ENCODE measurements at regions not wholly inside any gene's neighbourhood (a gene's known extent, or its start where the extent isn't known, plus 50 kb on each side); places are given as distances from the start of the nearest gene placed in this dataset.

DNA sequence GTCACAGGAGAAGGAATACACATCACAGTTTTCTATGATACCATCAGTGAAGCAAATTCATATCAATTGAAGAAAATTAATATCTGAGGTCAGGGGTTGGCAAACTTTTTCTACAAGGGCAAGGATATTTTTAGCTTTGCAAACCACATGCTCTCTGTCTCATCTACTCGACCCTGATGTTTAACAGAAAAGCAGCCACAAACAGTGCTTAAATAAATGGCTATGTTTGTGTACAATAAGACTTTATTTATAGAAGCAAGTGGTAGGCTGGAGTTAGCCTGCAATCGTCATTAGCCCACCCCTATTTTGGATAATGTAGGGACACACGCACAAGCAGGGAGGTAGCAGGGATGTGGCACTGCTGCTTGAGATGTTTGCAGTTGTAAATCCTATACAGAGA lies 251.4 kb downstream of the CETN3 start:
- intact Hi-C loops (cut with micrococcal nuclease): no loop called here
- DNase-seq: no peak
- Histone ChIP-seq H3K4me1 (ENCODE audit: insufficient read depth, low read length) (no peaks in the 10 kb centered on the region), H3K27me3 (ENCODE audit: insufficient read depth, low read length) (no peaks in the 10 kb centered on the region), H3K9me3 (ENCODE audit: control insufficient read depth in 1 of 2, low read length in 2 of 2) (no peaks in the 10 kb centered on the region), H3K36me3 (ENCODE audit: insufficient read depth, low read length) (no peaks in the 10 kb centered on the region), H3K27ac (ENCODE audit: low read depth, low read length) (no peak overlapping the region), H3K4me3 (ENCODE audit: low read length in 2 of 2) (no peak overlapping the region)
- CTCF ChIA-PET (ENCODE audit: partially characterized antibody): no interaction called here
- Mint-ChIP-seq H3K9me3 (peaks cover under 1 to 10% (median 4%) of the 10 kb centered on the region in 8 donors), H3K4me1 (no peaks in the 10 kb centered on the region), H3K4me3 (no peak overlapping the region), H3K27me3 (peaks cover 0 to 2% of the 10 kb centered on the region in 2 donors), H3K36me3 (no peaks in the 10 kb centered on the region), H3K27ac (no peak overlapping the region)
- POLR2A ChIA-PET (ENCODE audit: partially characterized antibody): no interaction called here

DNA sequence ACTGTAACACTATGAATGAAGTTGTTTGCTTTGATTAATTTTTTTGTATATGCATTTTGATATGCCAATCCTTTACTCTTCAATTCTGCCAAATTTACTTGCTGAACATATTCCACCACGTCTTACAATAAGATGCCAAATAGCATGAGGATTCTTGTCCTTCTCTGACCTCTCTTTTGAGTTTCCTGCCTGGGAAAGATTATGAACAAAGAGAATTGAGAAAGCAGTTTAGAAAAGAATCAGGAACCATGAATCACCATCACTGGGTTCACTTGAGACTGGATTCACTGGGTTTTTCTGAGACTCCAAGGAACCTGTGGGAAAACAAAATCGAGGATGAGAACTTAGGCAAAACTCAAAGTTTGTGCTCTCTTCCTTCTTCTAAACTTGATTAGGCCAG lies 256.5 kb downstream of the CETN3 start:
- no peaks in the 10 kb centered on the region for H3K4me1 Mint-ChIP-seq
- H3K27ac Mint-ChIP-seq: no peak overlapping the region
- peaks cover 0 to 2% of the 10 kb centered on the region in 2 donors for H3K27me3 Mint-ChIP-seq
- H3K27me3 ChIP-seq (ENCODE audit: insufficient read depth, low read length): no peaks in the 10 kb centered on the region
- ChIA-PET CTCF (ENCODE audit: partially characterized antibody) (no interaction called here), POLR2A (ENCODE audit: partially characterized antibody) (no interaction called here)
- no peak for DNase-seq
- H3K4me3 Mint-ChIP-seq: no peak overlapping the region
- H3K4me3 ChIP-seq (ENCODE audit: low read length in 2 of 2): no peak overlapping the region
- H3K9me3 Mint-ChIP-seq: peaks cover 4 to 11% (median 5%) of the 10 kb centered on the region in 8 donors
- H3K9me3 ChIP-seq (ENCODE audit: control insufficient read depth in 1 of 2, low read length in 2 of 2): no peaks in the 10 kb centered on the region
- intact Hi-C loops (cut with micrococcal nuclease): no loop called here
- no peak overlapping the region for H3K27ac ChIP-seq (ENCODE audit: low read depth, low read length)
- no peaks in the 10 kb centered on the region for H3K36me3 ChIP-seq (ENCODE audit: insufficient read depth, low read length)
- H3K36me3 Mint-ChIP-seq: no peaks in the 10 kb centered on the region
- no peaks in the 10 kb centered on the region for H3K4me1 ChIP-seq (ENCODE audit: insufficient read depth, low read length)

- no peak overlapping the region for H3K4me3 Mint-ChIP-seq
- H3K27ac Mint-ChIP-seq: no peak overlapping the region
- Histone ChIP-seq H3K27me3 (ENCODE audit: insufficient read depth, low read length) (no peaks in the 10 kb centered on the region), H3K4me1 (ENCODE audit: insufficient read depth, low read length) (no peaks in the 10 kb centered on the region), H3K4me3 (ENCODE audit: low read length in 2 of 2) (no peak overlapping the region), H3K36me3 (ENCODE audit: insufficient read depth, low read length) (no peaks in the 10 kb centered on the region), H3K9me3 (ENCODE audit: control insufficient read depth in 1 of 2, low read length in 2 of 2) (no peaks in the 10 kb centered on the region), H3K27ac (ENCODE audit: low read depth, low read length) (no peak overlapping the region)
- POLR2A ChIA-PET (ENCODE audit: partially characterized antibody): no interaction called here
- no peaks in the 10 kb centered on the region for H3K36me3 Mint-ChIP-seq
- peaks cover 0 to 4% (median 0%) of the 10 kb centered on the region in 8 donors for H3K9me3 Mint-ChIP-seq
- no peaks in the 10 kb centered on the region for H3K4me1 Mint-ChIP-seq
- intact Hi-C loops (cut with micrococcal nuclease): no loop called here
- CTCF ChIA-PET (ENCODE audit: partially characterized antibody): no interaction called here
- no peaks in the 10 kb centered on the region for H3K27me3 Mint-ChIP-seq
- DNase-seq: no peak
These were observed 264.8 kb downstream of the CETN3 start for GRCh38 chr5:90144625-90145327.

DNA sequence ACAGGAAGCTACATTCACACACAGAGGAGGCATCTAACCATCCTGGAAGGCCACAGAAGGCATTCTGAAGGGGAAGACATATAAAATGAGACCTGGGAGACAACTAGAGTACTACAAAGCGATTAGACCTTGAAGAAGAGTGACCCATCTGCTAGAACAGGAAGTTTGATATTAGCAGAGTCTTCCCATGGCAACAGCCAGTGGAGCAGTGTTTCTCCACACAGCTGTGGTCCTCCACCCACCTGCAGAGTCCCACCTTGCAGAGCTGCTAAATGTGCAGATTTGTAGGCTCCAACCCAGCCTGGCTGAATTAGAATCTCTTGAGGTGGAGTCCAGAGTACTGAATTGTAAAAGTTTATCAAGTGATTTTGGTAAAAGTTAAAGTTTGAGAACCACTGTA lies 267.0 kb downstream of the CETN3 start:
- no peaks in the 10 kb centered on the region for H3K9me3 ChIP-seq (ENCODE audit: control insufficient read depth in 1 of 2, low read length in 2 of 2)
- CTCF ChIA-PET (ENCODE audit: partially characterized antibody): no interaction called here
- no peaks in the 10 kb centered on the region for H3K4me1 ChIP-seq (ENCODE audit: insufficient read depth, low read length)
- Mint-ChIP-seq H3K27me3 (no peaks in the 10 kb centered on the region), H3K36me3 (no peaks in the 10 kb centered on the region), H3K9me3 (peaks cover 0 to 2% (median 0%) of the 10 kb centered on the region in 8 donors), H3K27ac (no peak overlapping the region), H3K4me1 (no peaks in the 10 kb centered on the region), H3K4me3 (no peak overlapping the region)
- H3K27me3 ChIP-seq (ENCODE audit: insufficient read depth, low read length): no peaks in the 10 kb centered on the region
- no peaks in the 10 kb centered on the region for H3K36me3 ChIP-seq (ENCODE audit: insufficient read depth, low read length)
- intact Hi-C loops (cut with micrococcal nuclease): no loop called here
- H3K27ac ChIP-seq (ENCODE audit: low read depth, low read length): no peak overlapping the region
- no peak overlapping the region for H3K4me3 ChIP-seq (ENCODE audit: low read length in 2 of 2)
- POLR2A ChIA-PET (ENCODE audit: partially characterized antibody): no interaction called here
- no peak for DNase-seq

- H3K27me3 Mint-ChIP-seq: no peaks in the 10 kb centered on the region
These were observed 267.6 kb downstream of the CETN3 start for GRCh38 chr5:90141984-90142383.

DNA sequence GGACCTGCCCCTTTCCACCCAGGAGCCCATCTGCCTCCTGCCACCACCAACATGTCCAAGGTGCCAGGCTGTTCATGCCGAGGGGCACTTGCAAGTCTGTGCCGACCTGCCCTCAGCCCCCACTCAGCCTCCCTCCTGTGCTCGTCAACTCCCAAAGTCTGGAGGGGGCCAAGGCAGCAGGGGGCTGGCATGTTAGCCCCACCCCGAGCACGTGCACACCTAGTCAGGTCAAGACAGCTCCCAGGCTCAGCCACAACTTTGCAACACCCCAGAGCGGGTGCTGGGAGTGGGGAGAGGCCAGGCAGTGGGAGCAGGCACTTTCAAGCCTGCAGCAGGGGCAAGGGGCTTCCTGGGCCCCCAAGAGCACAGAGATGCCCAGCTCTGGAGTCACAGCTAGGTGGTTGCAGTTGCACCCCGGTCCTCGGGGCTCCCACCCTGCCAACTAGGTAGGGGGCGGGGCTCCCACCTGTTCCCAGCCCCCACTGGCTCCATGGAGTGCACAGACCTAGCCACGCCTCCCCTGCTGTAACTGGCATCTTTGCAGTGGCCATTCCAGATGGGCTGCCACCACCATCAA lies 272.5 kb downstream of the CETN3 start:
- H3K36me3 Mint-ChIP-seq: no peaks in the 10 kb centered on the region

More at GRCh38 chr5:90141984-90142383, 267.6 kb downstream of the CETN3 start:
- Histone ChIP-seq H3K36me3 (ENCODE audit: insufficient read depth, low read length) (no peaks in the 10 kb centered on the region), H3K9me3 (ENCODE audit: control insufficient read depth in 1 of 2, low read length in 2 of 2) (no peaks in the 10 kb centered on the region), H3K4me3 (ENCODE audit: low read length in 2 of 2) (no peak overlapping the region), H3K27me3 (ENCODE audit: insufficient read depth, low read length) (no peaks in the 10 kb centered on the region), H3K27ac (ENCODE audit: low read depth, low read length) (no peak overlapping the region), H3K4me1 (ENCODE audit: insufficient read depth, low read length) (no peaks in the 10 kb centered on the region)
- Mint-ChIP-seq H3K36me3 (no peaks in the 10 kb centered on the region), H3K4me1 (no peaks in the 10 kb centered on the region), H3K4me3 (no peak overlapping the region), H3K27ac (no peak overlapping the region), H3K9me3 (peaks cover 0 to 2% (median 0%) of the 10 kb centered on the region in 8 donors)
- POLR2A ChIA-PET (ENCODE audit: partially characterized antibody): no interaction called here
- CTCF ChIA-PET (ENCODE audit: partially characterized antibody): no interaction called here
- intact Hi-C loops (cut with micrococcal nuclease): no loop called here
- no peak for DNase-seq

DNA sequence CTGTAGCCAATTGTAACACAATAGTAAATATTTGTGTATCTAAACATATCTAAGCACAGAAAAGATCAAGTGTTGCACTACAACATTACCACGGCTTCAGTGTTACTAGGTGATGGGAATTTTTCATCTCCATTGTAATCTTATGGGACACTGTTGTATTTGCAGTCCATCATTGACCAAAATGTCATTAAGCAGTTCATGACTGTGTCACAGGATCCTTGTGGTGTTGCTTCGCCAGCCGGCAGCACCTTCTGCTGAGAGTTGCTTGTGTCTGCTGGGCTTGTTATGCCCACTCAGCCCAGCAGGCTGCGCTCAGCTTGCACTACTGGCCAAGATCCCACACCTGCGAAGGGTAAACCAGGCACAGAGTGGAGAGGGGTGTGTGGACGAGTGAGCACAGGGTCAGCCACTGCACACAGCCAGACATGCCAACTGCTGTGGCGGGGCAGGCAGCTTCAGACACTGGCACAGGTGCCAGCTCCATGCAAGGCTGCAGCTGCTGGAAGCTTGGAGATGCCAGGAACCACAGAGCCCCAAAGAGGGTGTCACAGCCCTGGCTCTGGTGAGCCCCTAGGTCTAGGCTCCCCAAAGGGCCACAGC lies 273.7 kb downstream of the CETN3 start:
- Mint-ChIP-seq H3K27ac (no peak overlapping the region), H3K27me3 (no peaks in the 10 kb centered on the region), H3K9me3 (no peaks in the 10 kb centered on the region), H3K4me1 (no peaks in the 10 kb centered on the region), H3K4me3 (no peak overlapping the region), H3K36me3 (no peaks in the 10 kb centered on the region)
- H3K27ac ChIP-seq (ENCODE audit: low read depth, low read length): no peak overlapping the region
- POLR2A ChIA-PET (ENCODE audit: partially characterized antibody): no interaction called here
- no peaks in the 10 kb centered on the region for H3K4me1 ChIP-seq (ENCODE audit: insufficient read depth, low read length)
- no peak for DNase-seq
- CTCF ChIA-PET (ENCODE audit: partially characterized antibody): no interaction called here
- H3K4me3 ChIP-seq (ENCODE audit: low read length in 2 of 2): no peak overlapping the region
- no peaks in the 10 kb centered on the region for H3K36me3 ChIP-seq (ENCODE audit: insufficient read depth, low read length)
- intact Hi-C loops (cut with micrococcal nuclease): no loop called here
- H3K9me3 ChIP-seq (ENCODE audit: control insufficient read depth in 1 of 2, low read length in 2 of 2): no peaks in the 10 kb centered on the region
- H3K27me3 ChIP-seq (ENCODE audit: insufficient read depth, low read length): no peaks in the 10 kb centered on the region

More for the DNA sequence above, 272.5 kb downstream of the CETN3 start:
- Histone ChIP-seq H3K4me1 (ENCODE audit: insufficient read depth, low read length) (no peaks in the 10 kb centered on the region), H3K36me3 (ENCODE audit: insufficient read depth, low read length) (no peaks in the 10 kb centered on the region), H3K27ac (ENCODE audit: low read depth, low read length) (no peak overlapping the region), H3K9me3 (ENCODE audit: control insufficient read depth in 1 of 2, low read length in 2 of 2) (no peaks in the 10 kb centered on the region), H3K27me3 (ENCODE audit: insufficient read depth, low read length) (no peaks in the 10 kb centered on the region), H3K4me3 (ENCODE audit: low read length in 2 of 2) (no peak overlapping the region)
- Mint-ChIP-seq H3K27me3 (no peaks in the 10 kb centered on the region), H3K4me1 (no peaks in the 10 kb centered on the region), H3K9me3 (no peaks in the 10 kb centered on the region), H3K27ac (no peak overlapping the region), H3K4me3 (no peak overlapping the region)
- POLR2A ChIA-PET (ENCODE audit: partially characterized antibody): no interaction called here
- intact Hi-C loops (cut with micrococcal nuclease): no loop called here
- no peak for DNase-seq
- CTCF ChIA-PET (ENCODE audit: partially characterized antibody): no interaction called here
